SJSA1 (cell line): ENCODE measurements at regions not wholly inside any gene's neighbourhood (a gene's known extent, or its start where the extent isn't known, plus 50 kb on each side); places are given as distances from the start of the nearest gene placed in this dataset.
"Not testable (repeated sequence)": the region's sequence is repeated elsewhere in the genome, so short reads cannot be mapped to it uniquely, and the experiment has no call there.

Source experiments
- DNase-seq, 2 experiments: peaks; one replicate each; pipeline ENCODE4 v3.0.0-alpha.2; 2015 to 2020; ENCODE audit warnings: low spot score in 2 of 2, low read depth in 1 of 2
- H3K27ac ChIP-seq: fragments of 250-450 bp; sonication (Bioruptor Pico); 2 replicates; pipeline ENCODE4 v1.5.1; 2020; ENCODE audit warnings: mild to moderate bottlenecking, moderate library complexity
- H3K27me3 ChIP-seq: fragments of 250-450 bp; sonication (Bioruptor Pico); replicated peaks from 2 replicates; pipeline ENCODE4 v1.5.1; 2020; ENCODE audit warnings: mild to moderate bottlenecking, moderate library complexity
- H3K36me3 ChIP-seq: fragments of 250-450 bp; sonication (Bioruptor Pico); 2 replicates; pipeline ENCODE4 v1.5.1; 2020; ENCODE audit warnings: mild to moderate bottlenecking
- H3K4me1 ChIP-seq: fragments of 250-450 bp; sonication (Bioruptor Pico); replicated peaks from 2 replicates; pipeline ENCODE4 v1.6.1; 2021; ENCODE audit warnings: mild to moderate bottlenecking
- H3K4me3 ChIP-seq: fragments of 250-450 bp; sonication (Bioruptor Pico); 2 replicates; pipeline ENCODE4 v1.5.1; 2020; ENCODE audit warnings: mild to moderate bottlenecking
- H3K9me3 ChIP-seq: fragments of 250-450 bp; sonication (Bioruptor Pico); replicated peaks from 2 replicates; pipeline ENCODE4 v1.5.1; 2020; ENCODE audit warnings: mild to moderate bottlenecking

DNA sequence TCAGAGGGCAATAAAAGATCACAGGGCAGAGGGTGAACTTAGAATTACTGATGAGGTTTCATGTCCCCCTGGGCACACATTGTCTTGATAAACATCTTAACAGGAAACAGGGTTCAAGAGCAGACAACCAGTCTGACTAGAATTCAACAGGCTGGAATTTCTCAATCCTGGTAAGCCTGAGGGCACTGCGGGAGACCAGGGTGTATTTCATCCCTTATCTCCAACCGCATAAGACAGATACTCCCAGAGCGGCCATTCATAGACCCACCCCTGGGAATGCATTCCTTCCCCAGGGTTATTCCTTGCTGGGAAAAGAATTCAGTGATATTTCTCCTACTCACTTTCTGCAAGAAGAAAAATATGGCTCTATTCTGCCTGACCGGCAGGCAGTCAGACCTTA, 549.5 kb upstream of the ADGRB3 start:
- not testable (repeated sequence) for H3K4me3 ChIP-seq, H3K4me1 ChIP-seq, H3K27ac ChIP-seq, H3K36me3 ChIP-seq, H3K27me3 ChIP-seq, DNase-seq, H3K9me3 ChIP-seq

DNA sequence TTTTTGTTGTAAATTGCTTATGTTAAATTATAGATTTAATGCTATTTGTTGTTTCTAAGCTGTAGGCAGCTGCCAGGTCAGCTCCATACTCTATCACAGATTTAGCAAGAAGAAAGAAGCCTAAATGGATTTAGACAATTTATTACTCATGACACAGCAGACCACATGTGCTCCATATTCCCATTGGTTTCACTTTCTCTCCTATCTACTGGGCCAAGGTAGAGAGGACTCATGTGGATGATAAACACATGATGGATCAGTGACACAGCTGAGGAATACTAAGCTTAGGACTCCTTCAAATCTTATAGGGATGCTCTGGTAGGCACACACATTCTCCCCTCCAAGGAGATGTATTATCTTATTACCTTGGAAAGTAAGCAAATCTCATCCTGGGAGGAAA, 553.0 kb upstream of the ADGRB3 start:
- H3K4me1 ChIP-seq = no peaks in the 10 kb centered on the region
- no peaks in the 10 kb centered on the region for H3K9me3 ChIP-seq
- no peaks in the 10 kb centered on the region for H3K36me3 ChIP-seq
- no peaks in the 10 kb centered on the region for H3K27me3 ChIP-seq
- no peak overlapping the region for H3K27ac ChIP-seq
- no peak overlapping the region for H3K4me3 ChIP-seq
- no peak for DNase-seq

DNA sequence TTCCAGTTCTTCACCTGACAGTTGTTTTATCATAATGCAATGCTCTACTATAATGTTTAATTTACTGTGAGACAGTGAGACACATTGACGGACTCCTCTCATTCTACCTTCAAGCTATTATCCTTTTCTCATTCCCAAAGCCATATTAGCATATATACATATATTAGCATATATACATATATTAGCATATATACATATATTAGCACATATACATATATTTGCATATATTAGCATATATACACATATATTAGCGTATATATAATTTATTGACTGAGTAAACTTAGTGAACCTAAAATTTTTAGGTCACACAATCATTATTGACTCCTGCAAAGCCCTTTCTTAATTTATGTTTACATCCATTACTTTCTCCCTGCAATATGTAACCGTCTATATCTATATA, 555.0 kb upstream of the ADGRB3 start:
- 0 out of 2 replicates have a peak, but pooled peaks cover 3% of the 10 kb centered on the region for H3K9me3 ChIP-seq
- H3K27ac ChIP-seq = no peak overlapping the region
- H3K4me1 ChIP-seq = no peaks in the 10 kb centered on the region
- no peak for DNase-seq
- no peaks in the 10 kb centered on the region for H3K27me3 ChIP-seq
- H3K36me3 ChIP-seq = no peaks in the 10 kb centered on the region
- no peak overlapping the region for H3K4me3 ChIP-seq

DNA sequence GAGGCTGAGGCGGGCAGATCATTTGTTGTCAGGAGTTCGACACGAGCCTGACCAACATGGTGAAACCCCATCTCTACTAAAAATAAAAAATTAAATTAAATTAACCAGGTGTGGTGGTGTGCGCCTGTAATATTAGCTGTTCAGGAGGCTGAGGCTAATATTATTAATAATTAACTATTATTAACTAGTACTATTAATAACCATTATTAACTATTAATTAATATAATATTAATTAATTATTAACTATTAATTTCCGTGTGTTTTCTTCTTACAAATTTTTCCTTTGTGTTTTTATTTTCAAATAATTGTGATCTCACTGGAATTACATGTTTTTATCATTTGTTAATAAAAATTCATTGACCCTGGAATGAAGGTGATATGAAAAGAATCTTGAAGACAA, 557.4 kb upstream of the ADGRB3 start:
- Histone ChIP-seq H3K9me3 (0 out of 2 replicates have a peak, but pooled peaks cover 3% of the 10 kb centered on the region), H3K27ac (no peak overlapping the region), H3K36me3 (no peaks in the 10 kb centered on the region), H3K27me3 (no peaks in the 10 kb centered on the region), H3K4me1 (no peaks in the 10 kb centered on the region), H3K4me3 (no peak overlapping the region)
- DNase-seq = no peak

DNA sequence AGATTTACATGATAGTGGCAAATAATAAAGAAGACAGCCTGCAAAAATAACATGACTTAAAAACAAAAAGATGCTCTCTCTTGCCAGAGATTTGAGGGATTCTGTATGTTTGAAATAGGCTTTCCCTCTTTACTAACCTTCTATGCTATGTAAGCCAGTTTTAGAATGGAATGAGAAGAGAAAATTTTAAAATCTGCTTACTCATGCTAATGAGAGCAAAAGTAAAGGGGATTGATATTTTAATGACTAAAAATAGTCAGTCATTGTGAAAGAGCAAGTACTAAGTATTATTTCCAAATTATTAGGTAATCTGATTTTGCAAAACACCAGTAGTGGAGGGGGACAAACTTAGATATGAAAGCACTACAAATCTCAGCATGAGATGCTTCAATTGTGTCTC, 563.3 kb upstream of the ADGRB3 start:
- Histone ChIP-seq H3K4me1 (no peaks in the 10 kb centered on the region), H3K36me3 (no peaks in the 10 kb centered on the region), H3K9me3 (0 out of 2 replicates have a peak, but pooled peaks cover 3% of the 10 kb centered on the region), H3K27me3 (no peaks in the 10 kb centered on the region), H3K27ac (no peak overlapping the region), H3K4me3 (no peak overlapping the region)
- DNase-seq = no peak

DNA sequence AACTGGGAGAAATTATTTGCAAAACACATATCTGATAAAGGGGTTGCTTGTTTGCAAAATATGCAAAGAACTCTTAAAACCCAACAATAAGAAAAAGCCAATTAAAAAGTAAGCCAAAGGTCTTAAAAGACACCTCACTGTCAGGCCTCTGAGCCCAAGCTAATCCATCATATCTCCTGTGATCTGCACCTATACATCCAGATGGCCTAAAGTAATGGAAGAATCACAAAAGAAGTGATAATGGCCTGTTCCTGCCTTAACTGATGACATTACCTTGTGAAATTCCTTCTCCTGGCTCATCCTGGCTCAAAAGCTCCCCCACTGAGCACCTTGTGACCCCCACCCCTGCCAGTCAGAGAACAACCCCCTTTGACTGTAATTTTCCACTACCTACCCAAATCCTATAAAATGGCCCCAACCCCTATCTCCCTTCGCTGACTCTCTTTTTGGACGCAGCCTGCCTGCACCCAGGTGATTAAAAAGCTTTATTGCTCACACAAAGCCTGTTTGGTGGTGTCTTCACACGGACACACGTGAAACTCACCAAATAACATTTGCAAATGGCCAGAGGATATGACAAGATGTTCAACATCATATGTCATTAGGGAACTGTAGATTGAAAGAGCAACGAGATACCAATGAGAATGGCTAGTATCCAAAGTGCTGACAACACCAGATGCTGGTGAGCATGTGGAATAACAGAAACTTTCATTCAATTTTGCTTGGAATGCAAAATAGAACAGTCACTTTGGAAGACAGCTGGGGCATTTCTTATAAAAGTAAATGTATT, 565.0 kb upstream of the ADGRB3 start:
- Histone ChIP-seq H3K36me3 (no peaks in the 10 kb centered on the region), H3K9me3 (no peaks in the 10 kb centered on the region), H3K4me3 (no peak overlapping the region), H3K27ac (no peak overlapping the region), H3K4me1 (no peaks in the 10 kb centered on the region), H3K27me3 (no peaks in the 10 kb centered on the region)
- DNase-seq = no peak

DNA sequence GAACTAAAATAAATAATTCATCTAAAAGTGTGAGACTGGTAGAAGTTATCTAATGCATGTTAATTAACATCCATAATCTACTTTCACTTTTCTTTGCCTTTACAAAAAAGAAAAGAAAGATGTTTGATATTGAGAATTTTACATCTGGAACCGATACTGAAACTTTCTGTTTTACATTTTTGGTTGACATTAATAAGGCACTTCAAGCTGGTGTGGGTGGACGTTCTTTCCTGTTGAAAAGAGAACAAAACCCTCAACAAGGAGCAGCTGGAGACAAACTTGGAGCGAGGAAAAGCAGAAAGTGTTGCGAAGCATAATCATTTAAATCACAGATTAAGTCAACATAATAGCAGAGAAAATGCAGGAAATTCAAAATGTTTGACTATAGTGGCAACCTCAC, 575.2 kb upstream of the ADGRB3 start:
- Histone ChIP-seq H3K4me3 (no peak overlapping the region), H3K27me3 (no peaks in the 10 kb centered on the region), H3K36me3 (no peaks in the 10 kb centered on the region), H3K4me1 (no peaks in the 10 kb centered on the region), H3K27ac (no peak overlapping the region), H3K9me3 (0 out of 2 replicates have a peak, but pooled peaks cover 3% of the 10 kb centered on the region)
- no peak for DNase-seq

DNA sequence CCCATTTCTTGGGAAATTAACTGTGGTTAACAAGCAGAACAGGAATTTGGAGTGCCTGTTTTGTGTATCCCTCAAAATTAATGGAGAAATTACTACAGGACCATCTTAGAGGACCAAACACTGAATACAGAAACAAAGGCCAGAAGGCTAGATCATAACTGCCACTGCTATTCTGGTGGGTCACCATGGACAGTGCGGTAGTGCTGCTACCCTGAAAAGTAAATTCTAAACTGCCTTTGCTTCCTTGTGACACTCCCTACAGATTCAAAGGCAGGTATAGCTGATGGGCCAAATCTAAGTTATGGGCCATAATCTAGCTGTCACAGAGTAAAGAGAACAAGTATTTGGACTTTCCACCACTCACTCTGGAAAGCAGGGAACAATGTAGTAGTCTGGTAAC, 575.8 kb upstream of the ADGRB3 start:
- Histone ChIP-seq H3K4me3 (no peak overlapping the region), H3K27me3 (no peaks in the 10 kb centered on the region), H3K36me3 (no peaks in the 10 kb centered on the region), H3K27ac (no peak overlapping the region), H3K4me1 (no peaks in the 10 kb centered on the region), H3K9me3 (0 out of 2 replicates have a peak, but pooled peaks cover 3% of the 10 kb centered on the region)
- DNase-seq = no peak

DNA sequence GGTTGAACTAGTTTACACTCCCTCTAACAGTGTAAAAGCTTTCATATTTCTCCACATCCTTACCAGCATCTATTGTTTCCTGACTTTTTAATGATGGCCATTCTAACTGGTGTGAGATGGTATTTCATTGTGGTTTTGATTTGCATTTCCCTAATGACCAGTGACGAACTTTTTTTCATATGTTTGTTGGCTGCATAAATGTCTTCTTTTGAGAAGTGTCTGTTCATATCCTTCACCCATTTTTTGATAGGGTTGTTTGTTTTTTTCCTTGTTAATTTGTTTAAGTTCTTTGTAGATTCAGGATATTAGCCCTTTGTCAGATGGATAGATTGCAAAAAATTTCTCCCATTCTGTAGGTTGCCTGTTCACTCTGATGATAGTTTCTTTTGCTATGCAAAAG, 578.5 kb upstream of the ADGRB3 start:
- not testable (repeated sequence) for H3K36me3 ChIP-seq, H3K9me3 ChIP-seq, H3K27ac ChIP-seq, DNase-seq, H3K27me3 ChIP-seq, H3K4me3 ChIP-seq, H3K4me1 ChIP-seq

DNA sequence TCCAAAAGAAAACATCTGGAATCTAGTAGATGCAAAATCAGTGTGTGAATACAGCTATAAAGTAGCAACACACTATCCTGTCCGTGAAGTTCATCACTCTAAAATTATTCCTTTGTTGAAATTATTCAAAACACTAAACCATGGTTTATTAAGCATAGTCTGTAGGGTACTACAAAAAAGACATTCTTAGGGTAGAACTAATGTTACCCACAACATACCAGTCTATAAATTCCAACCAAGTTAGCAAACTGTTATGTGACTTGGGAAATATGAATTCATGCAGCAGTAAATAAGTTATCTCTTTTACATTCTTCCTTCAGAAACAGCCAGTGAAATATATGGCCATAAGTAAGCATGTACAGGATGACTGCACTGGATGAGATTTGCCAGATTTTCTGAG, 580.3 kb upstream of the ADGRB3 start:
- no peak overlapping the region for H3K27ac ChIP-seq
- H3K9me3 ChIP-seq = 0 out of 2 replicates have a peak, but pooled peaks cover 7% of the 10 kb centered on the region
- H3K4me3 ChIP-seq = no peak overlapping the region
- DNase-seq = no peak
- H3K4me1 ChIP-seq = no peaks in the 10 kb centered on the region
- no peaks in the 10 kb centered on the region for H3K36me3 ChIP-seq
- H3K27me3 ChIP-seq = no peaks in the 10 kb centered on the region

DNA sequence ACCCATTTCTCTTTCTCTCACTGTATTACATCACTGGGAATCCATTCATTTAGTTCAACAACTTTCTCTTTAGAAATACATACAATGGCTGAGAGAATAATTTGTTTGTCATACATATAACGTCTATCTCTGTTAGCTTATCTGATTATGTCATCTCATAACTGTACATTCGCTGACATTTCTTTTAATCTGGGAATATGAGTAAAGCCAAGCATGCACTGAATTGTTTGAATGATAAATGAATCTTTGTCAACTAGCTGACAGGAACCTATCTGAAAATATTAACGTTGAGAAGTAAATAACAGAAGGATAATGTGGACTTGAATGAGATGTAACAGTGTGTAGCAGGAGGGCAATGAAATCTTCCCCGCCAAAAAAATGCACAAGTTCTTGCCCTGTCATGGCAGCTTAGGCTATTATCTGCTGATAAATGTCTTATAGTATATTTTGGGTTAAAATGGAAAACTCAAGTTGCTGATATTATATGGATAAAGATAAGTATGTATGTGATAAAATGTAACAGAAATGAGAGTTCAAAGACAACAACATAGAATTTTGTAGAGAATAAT, 581.2 kb upstream of the ADGRB3 start:
- Histone ChIP-seq H3K4me1 (no peaks in the 10 kb centered on the region), H3K27me3 (no peaks in the 10 kb centered on the region), H3K4me3 (no peak overlapping the region), H3K36me3 (no peaks in the 10 kb centered on the region), H3K9me3 (0 out of 2 replicates have a peak, but pooled peaks cover 7% of the 10 kb centered on the region), H3K27ac (no peak overlapping the region)
- no peak for DNase-seq

DNA sequence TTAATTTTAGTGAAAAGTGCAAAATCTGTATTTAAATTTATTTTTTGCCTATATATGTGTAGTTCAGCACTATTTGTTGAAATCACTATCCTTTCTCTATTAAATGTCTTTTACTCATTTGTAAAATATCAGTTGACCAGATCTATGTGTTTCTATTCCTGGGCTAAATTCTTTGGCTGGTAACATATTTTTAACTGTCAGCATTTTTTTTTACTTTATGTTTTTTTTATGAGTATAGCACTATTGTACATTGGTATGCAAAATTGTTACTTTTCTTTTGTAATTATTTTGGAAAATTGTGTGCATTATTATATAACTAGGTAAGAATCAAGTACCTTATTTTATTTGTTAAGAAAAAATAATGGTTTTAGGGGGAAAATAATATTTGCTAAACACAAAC, 582.8 kb upstream of the ADGRB3 start:
- no peak for DNase-seq
- Histone ChIP-seq H3K9me3 (0 out of 2 replicates have a peak, but pooled peaks cover 7% of the 10 kb centered on the region), H3K27me3 (no peaks in the 10 kb centered on the region), H3K4me1 (no peaks in the 10 kb centered on the region), H3K27ac (no peak overlapping the region), H3K36me3 (no peaks in the 10 kb centered on the region), H3K4me3 (no peak overlapping the region)

DNA sequence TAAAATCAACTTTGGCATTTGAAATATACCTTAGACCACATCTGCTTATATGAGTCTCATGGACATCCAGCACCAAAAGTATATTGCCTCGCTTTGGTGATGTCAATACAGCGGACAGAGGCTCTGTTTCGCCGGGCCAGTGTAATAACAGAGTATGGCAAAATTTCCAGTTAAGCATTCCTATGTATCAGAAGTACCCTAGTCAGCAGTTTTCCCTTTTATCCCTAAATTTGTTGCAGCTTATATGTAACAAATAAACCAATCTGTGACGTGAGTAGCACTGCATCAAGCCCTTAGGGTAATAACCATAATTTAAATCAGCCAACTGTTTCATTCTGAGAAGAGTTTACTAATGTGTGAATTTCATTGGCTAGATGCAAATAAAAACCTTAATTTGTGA, 585.5 kb upstream of the ADGRB3 start:
- no peak for DNase-seq
- Histone ChIP-seq H3K4me1 (no peaks in the 10 kb centered on the region), H3K36me3 (no peaks in the 10 kb centered on the region), H3K27me3 (no peaks in the 10 kb centered on the region), H3K27ac (no peak overlapping the region), H3K4me3 (no peak overlapping the region), H3K9me3 (0 out of 2 replicates have a peak, but pooled peaks cover 5% of the 10 kb centered on the region)

DNA sequence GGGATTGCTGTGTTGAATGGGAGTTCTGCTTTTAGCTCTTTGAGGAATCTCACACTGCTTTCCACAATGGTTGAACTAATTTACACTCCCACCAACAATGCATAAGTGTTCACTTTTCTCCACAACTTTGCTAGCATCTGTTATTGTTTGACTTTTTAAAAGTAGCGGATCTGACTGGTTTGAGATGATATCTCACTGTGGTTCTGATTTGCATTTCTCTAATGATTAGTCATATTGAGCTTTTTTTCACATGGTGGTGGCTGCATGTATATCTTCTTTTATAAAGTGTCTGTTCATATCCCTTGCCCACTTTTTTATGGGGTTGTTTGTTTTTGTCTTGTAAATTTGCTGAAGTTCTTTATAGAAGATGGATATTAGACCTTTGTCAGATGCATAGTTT, 588.3 kb upstream of the ADGRB3 start:
- Histone ChIP-seq H3K27me3 (no peaks in the 10 kb centered on the region), H3K27ac (no peak overlapping the region), H3K36me3 (no peaks in the 10 kb centered on the region), H3K4me1 (no peaks in the 10 kb centered on the region), H3K4me3 (no peak overlapping the region), H3K9me3 (0 out of 2 replicates have a peak, but pooled peaks cover 2% of the 10 kb centered on the region)
- no peak for DNase-seq
